Stomach smooth muscle (tissue), 2 donors: ENCODE measurements at regions not wholly inside any gene's neighbourhood (a gene's known extent, or its start where the extent isn't known, plus 50 kb on each side); places are given as distances from the start of the nearest gene placed in this dataset.

ENCODE experiments used
- H3K27ac ChIP-seq: one replicate; pipeline ENCODE4 v1.7.0; 2013; ENCODE audit warnings: mild to moderate bottlenecking, low read length, inconsistent platforms
- H3K27me3 ChIP-seq, 2 donors: one replicate each; pipeline ENCODE4 v1.7.0; 2013; ENCODE audit warnings: low read length in 2 of 2; ENCODE audit not compliant: insufficient read depth in 2 of 2, control insufficient read depth in 1 of 2
- H3K36me3 ChIP-seq, 2 donors: one replicate each; pipeline ENCODE4 v1.7.0; 2013; ENCODE audit warnings: low read length in 2 of 2; ENCODE audit not compliant: control insufficient read depth in 2 of 2, insufficient read depth in 2 of 2
- H3K4me1 ChIP-seq: one replicate; pipeline ENCODE4 v1.7.0; 2013; ENCODE audit warnings: low read length; ENCODE audit not compliant: control insufficient read depth, insufficient read depth
- H3K4me3 ChIP-seq, 2 donors: one replicate each; pipeline ENCODE4 v1.7.0; 2013; ENCODE audit warnings: low read length in 2 of 2
- H3K9ac ChIP-seq, 2 donors: one replicate each; pipeline ENCODE4 v1.7.0; 2013; ENCODE audit warnings: low read length in 2 of 2, mild to moderate bottlenecking in 1 of 2
- H3K9me3 ChIP-seq, 2 donors: one replicate each; pipeline ENCODE4 v1.7.0; 2013; ENCODE audit warnings: low read length in 2 of 2; ENCODE audit not compliant: control insufficient read depth in 2 of 2
- donor health status: healthy.
- donor health status: Pancreatic carcinoma.

- Histone ChIP-seq H3K4me1 (no peaks in the 10 kb centered on the region), H3K27ac (no peak overlapping the region), H3K4me3 (no peak overlapping the region), H3K36me3 (no peaks in the 10 kb centered on the region), H3K27me3 (no peaks in the 10 kb centered on the region), H3K9ac (no peak overlapping the region), H3K9me3 (no peaks in the 10 kb centered on the region)
Observed at GRCh38 chr5:2137444-2138050, 254.8 kb upstream of the IRX4 start.

GRCh38 chr5:2136728-2137333 is 254.1 kb upstream of the IRX4 start:
- Histone ChIP-seq H3K4me3 (no peak overlapping the region), H3K9ac (no peak overlapping the region), H3K4me1 (no peaks in the 10 kb centered on the region), H3K36me3 (no peaks in the 10 kb centered on the region), H3K27me3 (no peaks in the 10 kb centered on the region), H3K27ac (no peak overlapping the region), H3K9me3 (no peaks in the 10 kb centered on the region)

GRCh38 chr5:2135833-2136232 is 253.1 kb upstream of the IRX4 start:
- Histone ChIP-seq H3K36me3 (no peaks in the 10 kb centered on the region), H3K4me1 (no peaks in the 10 kb centered on the region), H3K27me3 (no peaks in the 10 kb centered on the region), H3K27ac (no peak overlapping the region), H3K9me3 (no peaks in the 10 kb centered on the region), H3K4me3 (no peak overlapping the region), H3K9ac (no peak overlapping the region)

GRCh38 chr5:2135354-2135753 is 252.6 kb upstream of the IRX4 start:
- Histone ChIP-seq H3K9ac (no peak overlapping the region), H3K4me3 (peak overlapping the region in 1 of 2 donors; percentile 4), H3K9me3 (no peaks in the 10 kb centered on the region), H3K27ac (no peak overlapping the region), H3K27me3 (no peaks in the 10 kb centered on the region), H3K4me1 (no peaks in the 10 kb centered on the region), H3K36me3 (no peaks in the 10 kb centered on the region)

- Histone ChIP-seq H3K27ac (no peak overlapping the region), H3K27me3 (peaks cover 0 to 2% of the 10 kb centered on the region in 2 donors), H3K9me3 (no peaks in the 10 kb centered on the region), H3K4me3 (peak overlapping the region in 1 of 2 donors; percentile 4), H3K36me3 (no peaks in the 10 kb centered on the region), H3K9ac (no peak overlapping the region), H3K4me1 (no peaks in the 10 kb centered on the region)
Observed at GRCh38 chr5:2134543-2135292, 252.0 kb upstream of the IRX4 start.

GRCh38 chr5:2133936-2134335 is 251.2 kb upstream of the IRX4 start:
- H3K27ac ChIP-seq, result no peak overlapping the region
- H3K9ac ChIP-seq, result no peak overlapping the region
- peaks cover 0 to 2% of the 10 kb centered on the region in 2 donors for H3K27me3 ChIP-seq
- H3K4me3 ChIP-seq, result no peak overlapping the region
- no peaks in the 10 kb centered on the region for H3K9me3 ChIP-seq
- no peaks in the 10 kb centered on the region for H3K4me1 ChIP-seq
- H3K36me3 ChIP-seq, result no peaks in the 10 kb centered on the region

- Histone ChIP-seq H3K9ac (no peak overlapping the region), H3K9me3 (no peaks in the 10 kb centered on the region), H3K27me3 (peaks cover 0 to 2% of the 10 kb centered on the region in 2 donors), H3K4me1 (no peaks in the 10 kb centered on the region), H3K4me3 (no peak overlapping the region), H3K36me3 (no peaks in the 10 kb centered on the region), H3K27ac (no peak overlapping the region)
Observed at GRCh38 chr5:2133080-2133479, 250.4 kb upstream of the IRX4 start.

GRCh38 chr5:2132497-2132847 is 249.7 kb upstream of the IRX4 start:
- Histone ChIP-seq H3K27ac (no peak overlapping the region), H3K9ac (no peak overlapping the region), H3K4me1 (no peaks in the 10 kb centered on the region), H3K4me3 (no peak overlapping the region), H3K27me3 (peaks cover 0 to 2% of the 10 kb centered on the region in 2 donors), H3K9me3 (no peaks in the 10 kb centered on the region), H3K36me3 (no peaks in the 10 kb centered on the region)

- Histone ChIP-seq H3K4me3 (no peak overlapping the region), H3K27me3 (peaks cover 0 to 2% of the 10 kb centered on the region in 2 donors), H3K27ac (no peak overlapping the region), H3K9me3 (no peaks in the 10 kb centered on the region), H3K36me3 (no peaks in the 10 kb centered on the region), H3K4me1 (no peaks in the 10 kb centered on the region), H3K9ac (no peak overlapping the region)
Observed at GRCh38 chr5:2131826-2132496, 249.2 kb upstream of the IRX4 start.

GRCh38 chr5:2131196-2131595 is 248.5 kb upstream of the IRX4 start:
- Histone ChIP-seq H3K9ac (no peak overlapping the region), H3K36me3 (no peaks in the 10 kb centered on the region), H3K9me3 (no peaks in the 10 kb centered on the region), H3K27ac (no peak overlapping the region), H3K4me1 (no peaks in the 10 kb centered on the region), H3K4me3 (no peak overlapping the region), H3K27me3 (peaks cover 0 to 2% of the 10 kb centered on the region in 2 donors)
